SJSA1 (cell line): ENCODE measurements at regions not wholly inside any gene's neighbourhood (a gene's known extent, or its start where the extent isn't known, plus 50 kb on each side); places are given as distances from the start of the nearest gene placed in this dataset.
"Not testable (repeated sequence)": the region's sequence is repeated elsewhere in the genome, so short reads cannot be mapped to it uniquely, and the experiment has no call there.

Experiments used
- DNase-seq, 2 experiments: peaks; one replicate each; pipeline ENCODE4 v3.0.0-alpha.2; 2015 to 2020; ENCODE audit warnings: low spot score in 2 of 2, low read depth in 1 of 2
- H3K27ac ChIP-seq: fragments of 250-450 bp; sonication (Bioruptor Pico); 2 replicates; pipeline ENCODE4 v1.5.1; 2020; ENCODE audit warnings: mild to moderate bottlenecking, moderate library complexity
- H3K27me3 ChIP-seq: fragments of 250-450 bp; sonication (Bioruptor Pico); replicated peaks from 2 replicates; pipeline ENCODE4 v1.5.1; 2020; ENCODE audit warnings: mild to moderate bottlenecking, moderate library complexity
- H3K36me3 ChIP-seq: fragments of 250-450 bp; sonication (Bioruptor Pico); 2 replicates; pipeline ENCODE4 v1.5.1; 2020; ENCODE audit warnings: mild to moderate bottlenecking
- H3K4me1 ChIP-seq: fragments of 250-450 bp; sonication (Bioruptor Pico); replicated peaks from 2 replicates; pipeline ENCODE4 v1.6.1; 2021; ENCODE audit warnings: mild to moderate bottlenecking
- H3K4me3 ChIP-seq: fragments of 250-450 bp; sonication (Bioruptor Pico); 2 replicates; pipeline ENCODE4 v1.5.1; 2020; ENCODE audit warnings: mild to moderate bottlenecking
- H3K9me3 ChIP-seq: fragments of 250-450 bp; sonication (Bioruptor Pico); replicated peaks from 2 replicates; pipeline ENCODE4 v1.5.1; 2020; ENCODE audit warnings: mild to moderate bottlenecking

- no peaks in the 10 kb centered on the region for H3K36me3 ChIP-seq
- no peaks in the 10 kb centered on the region for H3K4me1 ChIP-seq
- H3K9me3 ChIP-seq = no peaks in the 10 kb centered on the region
- no peak overlapping the region for H3K4me3 ChIP-seq
- DNase-seq = no peak
- no peak overlapping the region for H3K27ac ChIP-seq
- H3K27me3 ChIP-seq = no peaks in the 10 kb centered on the region
Observed at GRCh38 chr22:47884200-47884599, 1121.8 kb downstream of the TBC1D22A start.

- Histone ChIP-seq H3K9me3 (no peaks in the 10 kb centered on the region), H3K27ac (no peak overlapping the region), H3K4me3 (no peak overlapping the region), H3K36me3 (no peaks in the 10 kb centered on the region), H3K27me3 (no peaks in the 10 kb centered on the region), H3K4me1 (no peaks in the 10 kb centered on the region)
- no peak for DNase-seq
Observed at GRCh38 chr22:47883757-47884156, 1121.3 kb downstream of the TBC1D22A start.

DNA sequence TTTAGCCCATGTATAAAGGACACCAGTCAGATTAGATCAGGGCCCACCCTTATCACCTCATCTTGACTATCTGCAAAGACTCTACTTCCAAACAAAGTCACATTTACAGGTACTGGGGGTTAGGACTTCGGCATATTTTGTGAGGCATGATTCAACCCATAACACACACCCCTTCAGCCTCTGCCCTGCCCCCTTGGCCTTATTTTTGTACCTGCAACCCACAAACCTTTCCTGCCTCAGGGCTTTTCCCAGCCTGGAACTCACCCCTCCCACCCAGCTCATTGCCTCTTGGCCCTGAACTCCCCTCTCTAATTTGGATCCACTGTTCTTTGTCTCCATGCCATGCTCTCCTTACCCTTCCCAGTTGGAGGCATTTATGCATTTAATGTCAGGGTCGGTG, 1116.9 kb downstream of the TBC1D22A start:
- DNase-seq = no peak
- no peaks in the 10 kb centered on the region for H3K27me3 ChIP-seq
- H3K36me3 ChIP-seq = no peaks in the 10 kb centered on the region
- no peaks in the 10 kb centered on the region for H3K4me1 ChIP-seq
- H3K27ac ChIP-seq = no peak overlapping the region
- no peak overlapping the region for H3K4me3 ChIP-seq
- H3K9me3 ChIP-seq = no peaks in the 10 kb centered on the region

DNA sequence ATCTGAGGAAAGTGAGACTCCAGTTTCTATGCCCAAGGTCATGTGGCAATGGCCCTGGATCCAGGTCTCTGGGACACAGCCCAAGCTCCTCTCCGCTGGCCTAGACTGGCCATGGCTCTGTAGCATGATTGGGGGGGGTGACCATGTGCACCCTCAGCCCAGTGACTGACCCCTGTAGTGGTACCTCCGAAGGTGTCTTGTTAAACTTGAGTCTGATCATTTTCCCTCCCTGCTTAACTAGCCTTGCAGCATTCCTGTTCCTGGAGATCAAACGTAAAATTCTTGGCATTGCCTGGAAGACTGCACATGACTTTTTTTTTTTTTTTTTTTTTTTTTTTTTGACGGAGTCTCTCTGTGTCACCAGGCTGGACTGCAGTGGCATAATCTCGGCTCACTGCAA, 1116.0 kb downstream of the TBC1D22A start:
- no peak overlapping the region for H3K4me3 ChIP-seq
- no peak overlapping the region for H3K27ac ChIP-seq
- H3K4me1 ChIP-seq = no peaks in the 10 kb centered on the region
- no peaks in the 10 kb centered on the region for H3K27me3 ChIP-seq
- H3K9me3 ChIP-seq = no peaks in the 10 kb centered on the region
- no peaks in the 10 kb centered on the region for H3K36me3 ChIP-seq
- no peak for DNase-seq

DNA sequence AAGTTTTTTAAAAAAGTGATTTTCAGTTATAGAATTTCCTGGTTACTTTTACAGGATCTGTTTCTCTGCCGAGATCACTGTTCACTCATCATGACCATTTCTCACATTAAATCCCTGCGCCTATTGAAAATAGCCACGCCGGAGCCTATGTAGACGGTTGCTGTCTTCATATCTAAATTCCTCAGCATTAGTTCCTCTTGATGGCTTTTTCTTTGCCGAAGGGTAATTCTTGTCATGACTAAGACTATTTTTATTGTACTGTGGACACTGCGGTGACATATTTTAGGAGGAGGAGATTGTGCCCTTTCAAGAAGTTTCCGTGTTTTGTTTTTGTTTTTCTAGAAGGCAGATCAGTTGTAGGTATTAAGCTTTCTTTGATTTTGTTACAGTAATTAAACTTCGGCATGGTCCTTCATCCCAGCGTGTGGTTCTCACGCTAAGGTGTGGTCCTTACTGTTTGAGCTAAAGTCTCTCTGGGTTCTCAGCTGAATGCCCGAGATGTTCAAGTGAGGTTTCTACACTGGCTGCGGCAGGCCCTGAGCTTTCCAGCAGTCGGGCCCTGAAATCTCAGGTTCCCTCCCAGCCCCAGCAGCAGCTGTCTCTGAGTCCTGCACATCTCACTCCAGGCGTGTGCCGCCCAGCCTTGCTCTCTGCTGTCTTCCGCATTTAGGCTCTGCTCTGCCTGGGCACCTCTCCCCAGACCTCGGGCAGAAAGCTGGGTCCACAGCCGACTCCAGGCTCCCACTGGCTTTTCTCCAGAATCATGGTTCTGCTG, 1110.5 kb downstream of the TBC1D22A start:
- no peak overlapping the region for H3K27ac ChIP-seq
- no peak for DNase-seq
- no peaks in the 10 kb centered on the region for H3K27me3 ChIP-seq
- H3K4me3 ChIP-seq = no peak overlapping the region
- H3K9me3 ChIP-seq = no peaks in the 10 kb centered on the region
- no peaks in the 10 kb centered on the region for H3K36me3 ChIP-seq
- no peaks in the 10 kb centered on the region for H3K4me1 ChIP-seq

- Histone ChIP-seq H3K36me3 (no peaks in the 10 kb centered on the region), H3K27me3 (no peaks in the 10 kb centered on the region), H3K27ac (no peak overlapping the region), H3K4me1 (no peaks in the 10 kb centered on the region), H3K4me3 (no peak overlapping the region), H3K9me3 (no peaks in the 10 kb centered on the region)
- no peak for DNase-seq
Observed at GRCh38 chr22:47865626-47866025, 1103.2 kb downstream of the TBC1D22A start.

- Histone ChIP-seq H3K27ac (no peak overlapping the region), H3K36me3 (no peaks in the 10 kb centered on the region), H3K27me3 (no peaks in the 10 kb centered on the region), H3K4me3 (no peak overlapping the region), H3K4me1 (no peaks in the 10 kb centered on the region), H3K9me3 (no peaks in the 10 kb centered on the region)
- DNase-seq = no peak
Observed at GRCh38 chr22:47862394-47862793, 1099.9 kb downstream of the TBC1D22A start.

- H3K36me3 ChIP-seq, H3K9me3 ChIP-seq, H3K4me3 ChIP-seq, H3K27me3 ChIP-seq, H3K27ac ChIP-seq, H3K4me1 ChIP-seq, DNase-seq: not testable (repeated sequence)
Observed at GRCh38 chr22:47860907-47861306, 1098.5 kb downstream of the TBC1D22A start.

GRCh38 chr22:47859881-47860525, 1097.6 kb downstream of the TBC1D22A start:
- no peak for DNase-seq
- no peaks in the 10 kb centered on the region for H3K4me1 ChIP-seq
- H3K4me3 ChIP-seq = no peak overlapping the region
- H3K27ac ChIP-seq = no peak overlapping the region
- no peaks in the 10 kb centered on the region for H3K27me3 ChIP-seq
- no peaks in the 10 kb centered on the region for H3K36me3 ChIP-seq
- no peaks in the 10 kb centered on the region for H3K9me3 ChIP-seq

DNA sequence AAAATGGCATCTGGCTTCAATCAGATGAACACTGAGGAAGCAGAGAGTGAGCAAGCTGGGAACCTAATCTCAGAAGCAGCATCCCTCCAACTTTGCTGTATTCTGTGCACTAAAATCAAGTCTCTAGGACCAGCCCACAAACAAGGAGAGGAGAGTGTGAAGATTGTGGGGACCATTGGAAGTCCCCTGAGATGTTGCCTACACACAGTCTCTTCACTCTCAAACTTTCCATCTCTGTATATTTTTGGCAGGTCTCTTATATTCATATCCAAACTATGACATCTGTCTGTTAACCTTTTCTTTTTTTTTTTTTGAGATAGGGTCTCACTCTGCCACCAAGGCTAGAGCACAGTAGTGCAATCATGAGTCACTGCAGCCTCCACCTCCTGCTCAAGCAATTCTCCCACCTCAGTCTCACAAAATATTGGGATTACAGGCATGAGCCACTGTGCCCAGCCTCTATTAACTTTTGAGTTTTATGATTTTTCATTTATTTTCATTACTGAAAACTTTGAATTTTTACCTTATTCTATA, 1096.4 kb downstream of the TBC1D22A start:
- DNase-seq = no peak
- Histone ChIP-seq H3K9me3 (no peaks in the 10 kb centered on the region), H3K27ac (no peak overlapping the region), H3K27me3 (no peaks in the 10 kb centered on the region), H3K4me1 (no peaks in the 10 kb centered on the region), H3K4me3 (no peak overlapping the region), H3K36me3 (no peaks in the 10 kb centered on the region)

- Histone ChIP-seq H3K27ac (no peak overlapping the region), H3K27me3 (no peaks in the 10 kb centered on the region), H3K4me1 (no peaks in the 10 kb centered on the region), H3K36me3 (no peaks in the 10 kb centered on the region), H3K9me3 (no peaks in the 10 kb centered on the region; the same call in 1 of the 2 replicates), H3K4me3 (no peak overlapping the region)
- no peak for DNase-seq
Observed at GRCh38 chr22:47854680-47855079, 1092.2 kb downstream of the TBC1D22A start.

DNA sequence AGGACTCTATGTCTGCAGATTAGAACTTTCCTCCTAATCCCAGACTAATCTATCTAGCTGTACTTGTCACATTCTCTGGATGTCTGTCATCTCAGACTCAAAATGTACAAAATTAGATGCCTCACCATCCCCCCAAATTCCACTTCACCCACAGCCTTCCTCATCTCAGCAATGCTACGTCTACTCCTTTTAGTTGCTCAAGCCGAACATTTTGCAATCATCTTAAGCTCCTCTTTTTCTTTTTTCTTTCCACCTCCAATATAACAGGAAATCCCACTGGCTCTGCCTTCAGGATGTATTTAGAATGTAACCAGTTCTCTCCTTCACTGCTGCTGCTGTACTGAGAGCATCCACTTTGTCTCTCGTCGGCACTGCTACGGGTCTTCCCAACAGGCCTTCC, 1091.8 kb downstream of the TBC1D22A start:
- H3K9me3 ChIP-seq = no peaks in the 10 kb centered on the region; the same call in 1 of the 2 replicates
- DNase-seq = no peak
- H3K4me1 ChIP-seq = no peaks in the 10 kb centered on the region
- H3K27me3 ChIP-seq = no peaks in the 10 kb centered on the region
- no peak overlapping the region for H3K4me3 ChIP-seq
- H3K36me3 ChIP-seq = no peaks in the 10 kb centered on the region
- H3K27ac ChIP-seq = no peak overlapping the region

DNA sequence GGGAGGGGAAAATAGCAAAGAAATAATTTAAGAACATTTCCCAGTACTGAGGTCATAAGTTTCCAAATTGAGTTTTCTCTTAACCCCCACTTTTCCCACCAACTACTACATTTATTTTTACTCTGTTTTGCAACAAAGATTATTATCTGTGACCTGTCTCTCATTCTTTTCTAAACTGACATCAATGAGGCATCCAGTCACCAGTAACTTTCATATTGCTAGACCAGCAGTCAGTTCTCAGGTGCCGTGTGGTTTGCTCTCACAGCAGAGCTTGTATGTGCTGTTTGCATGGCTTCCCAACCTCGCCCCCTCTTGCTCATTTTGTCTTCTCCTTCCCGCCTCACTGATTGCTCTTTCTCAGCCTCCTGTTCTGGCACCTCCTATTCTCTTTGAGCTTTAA, 1091.3 kb downstream of the TBC1D22A start:
- H3K9me3 ChIP-seq = no peaks in the 10 kb centered on the region; the same call in 1 of the 2 replicates

GRCh38 chr22:47851586-47851985, 1089.1 kb downstream of the TBC1D22A start:
- H3K9me3 ChIP-seq = no peaks in the 10 kb centered on the region; the same call in 1 of the 2 replicates
- H3K27me3 ChIP-seq = no peaks in the 10 kb centered on the region
- no peak overlapping the region for H3K27ac ChIP-seq
- H3K36me3 ChIP-seq = no peaks in the 10 kb centered on the region
- H3K4me3 ChIP-seq = no peak overlapping the region
- DNase-seq = no peak
- no peaks in the 10 kb centered on the region for H3K4me1 ChIP-seq

More for the DNA sequence above, 1091.3 kb downstream of the TBC1D22A start:
- Histone ChIP-seq H3K4me1 (no peaks in the 10 kb centered on the region), H3K27me3 (no peaks in the 10 kb centered on the region), H3K27ac (no peak overlapping the region), H3K4me3 (no peak overlapping the region), H3K36me3 (no peaks in the 10 kb centered on the region)
- no peak for DNase-seq
